Epidermal melanocyte (primary cell): ENCODE measurements at regions not wholly inside any gene's neighbourhood (a gene's known extent, or its start where the extent isn't known, plus 50 kb on each side); places are given as distances from the start of the nearest gene placed in this dataset.
"Not testable (repeated sequence)": the region's sequence is repeated elsewhere in the genome, so short reads cannot be mapped to it uniquely, and the experiment has no call there.

Experiments used
- DNase-seq: peaks from one replicate; pipeline ENCODE4 v3.0.0; 2011; ENCODE audit warnings: low spot score; ENCODE audit not compliant: insufficient read length

DNA sequence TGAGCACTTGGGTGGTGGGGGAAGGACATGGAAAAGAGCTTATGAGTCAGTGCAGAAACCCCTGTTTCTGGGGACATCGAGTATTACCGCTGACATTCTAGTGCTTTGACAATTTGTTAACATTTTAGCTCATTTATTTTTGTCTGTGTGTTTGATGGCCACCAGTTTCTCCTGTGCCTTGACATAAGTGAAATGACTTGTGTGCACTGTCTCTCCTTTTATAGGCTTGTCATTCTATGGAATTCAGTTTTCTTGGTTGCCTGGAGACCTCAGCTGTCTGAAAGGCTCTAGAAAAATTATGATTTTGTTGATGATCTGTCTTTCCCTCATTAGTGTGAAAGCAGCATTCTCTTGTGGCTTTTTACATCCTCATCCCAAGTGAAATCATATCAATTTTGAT lies 190.0 kb upstream of the SMIM30 start:
- no peak for DNase-seq

DNA sequence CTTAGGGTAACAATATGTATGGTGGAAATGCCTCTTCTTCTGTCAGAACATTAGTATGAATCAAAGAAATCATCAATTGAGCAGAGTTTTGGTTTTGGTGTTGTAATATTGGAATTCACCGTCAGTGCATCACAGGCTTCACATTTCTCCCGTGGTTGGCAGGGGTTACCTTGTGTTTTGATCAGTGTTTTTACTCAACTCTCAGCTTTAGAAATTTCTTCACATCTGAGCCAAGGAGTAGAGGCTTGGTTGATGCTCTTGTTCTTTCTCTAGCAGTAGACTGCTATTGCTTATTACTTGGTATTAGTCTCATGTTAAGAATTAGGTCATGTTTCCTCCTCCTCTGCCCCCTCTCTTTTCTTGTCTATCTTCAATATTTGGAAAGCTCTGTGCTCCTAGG lies 188.8 kb upstream of the SMIM30 start:
- DNase-seq: no peak

DNA sequence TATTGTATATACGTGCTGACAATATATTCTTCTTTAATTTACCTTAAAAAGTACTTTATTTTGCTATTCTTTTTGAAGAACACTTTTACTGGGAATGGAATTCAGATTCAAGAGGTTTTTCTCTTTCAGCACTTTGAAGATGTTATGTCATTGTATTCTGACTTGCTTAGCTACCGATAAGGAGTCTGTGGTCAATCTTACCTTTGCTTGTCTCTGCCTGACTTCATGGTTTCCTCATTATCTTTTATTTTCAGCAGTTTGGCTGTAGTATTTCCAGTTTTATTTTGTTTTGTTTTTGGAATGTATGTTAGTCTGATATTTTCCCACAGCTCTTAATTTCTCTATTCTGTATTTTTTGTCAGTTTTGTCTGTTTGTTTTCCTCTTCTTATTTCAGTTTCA lies 187.9 kb upstream of the SMIM30 start:
- no peak for DNase-seq

DNA sequence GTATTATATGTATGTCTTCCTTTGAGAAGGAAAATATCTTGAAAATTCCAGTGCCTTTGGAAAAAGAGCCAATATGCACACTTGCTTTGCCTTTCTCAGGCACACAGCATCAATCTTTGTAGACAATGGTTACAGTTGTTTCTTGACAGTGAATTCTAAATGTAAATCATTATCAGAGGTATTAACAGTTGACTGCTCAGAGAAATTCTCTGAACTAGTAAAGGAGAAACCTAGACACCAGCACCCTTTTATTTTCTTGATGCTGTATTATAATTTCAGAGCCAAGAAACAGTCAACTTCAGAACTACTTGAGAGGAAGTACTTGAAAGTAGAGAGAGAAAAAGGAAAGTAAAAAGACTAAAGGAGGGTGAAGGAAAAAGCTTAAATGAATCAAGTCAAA lies 185.8 kb upstream of the SMIM30 start:
- DNase-seq: no peak

DNA sequence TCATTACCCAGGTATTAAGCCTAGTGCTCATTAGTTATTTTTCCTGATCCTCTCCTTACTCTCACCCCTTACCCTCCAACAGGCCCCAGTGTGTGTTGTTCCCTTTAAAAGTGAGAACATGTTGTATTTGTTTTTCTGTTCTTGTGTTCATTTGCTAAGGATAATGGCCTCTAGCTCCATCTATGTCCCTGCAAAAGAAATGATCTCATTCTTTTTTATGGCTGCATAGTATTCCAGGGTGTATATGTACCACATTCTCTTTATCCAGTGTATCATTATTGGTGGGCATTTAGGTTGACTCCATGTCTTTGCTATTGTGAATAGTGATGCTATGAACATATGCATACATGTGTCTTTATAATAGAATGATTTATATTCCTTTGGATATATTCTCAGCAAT lies 185.0 kb upstream of the SMIM30 start:
- DNase-seq: not testable (repeated sequence)

DNA sequence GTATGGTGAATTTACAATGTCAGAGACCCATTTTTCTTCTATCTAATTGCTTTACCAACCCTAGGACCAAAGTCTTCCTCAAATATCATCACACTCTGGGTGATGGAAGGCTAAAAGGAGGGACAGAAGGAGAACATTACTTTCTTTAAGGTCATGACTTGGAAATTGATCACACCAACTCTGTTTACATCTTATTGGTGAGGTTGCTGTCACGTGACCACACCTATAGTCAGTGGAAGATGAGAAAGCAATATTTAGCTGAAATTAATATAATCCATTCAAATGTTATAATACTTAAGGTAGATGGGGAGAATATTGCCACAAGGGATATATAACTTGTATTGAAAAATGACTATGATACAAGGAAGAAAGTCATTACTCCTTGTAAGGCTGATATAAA lies 183.6 kb upstream of the SMIM30 start:
- no peak for DNase-seq

DNA sequence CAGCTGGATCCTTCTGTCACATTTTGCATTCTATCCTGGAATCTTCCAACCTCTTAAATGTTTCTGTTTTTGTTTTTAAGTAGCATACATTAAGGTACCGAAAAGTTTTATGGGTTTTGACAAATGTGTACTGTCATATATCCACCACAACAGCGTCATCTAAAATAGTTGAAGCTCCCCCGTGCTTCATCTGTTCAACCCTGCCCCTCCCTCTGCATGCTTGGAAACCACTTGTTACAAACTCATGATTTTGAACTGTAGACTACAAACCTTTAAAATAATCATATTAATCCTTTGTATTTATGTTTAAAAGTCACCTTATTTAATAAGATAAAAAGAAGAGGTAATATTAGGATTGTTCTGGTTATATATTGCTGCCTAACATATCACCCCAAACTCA lies 182.8 kb upstream of the SMIM30 start:
- no peak for DNase-seq

DNA sequence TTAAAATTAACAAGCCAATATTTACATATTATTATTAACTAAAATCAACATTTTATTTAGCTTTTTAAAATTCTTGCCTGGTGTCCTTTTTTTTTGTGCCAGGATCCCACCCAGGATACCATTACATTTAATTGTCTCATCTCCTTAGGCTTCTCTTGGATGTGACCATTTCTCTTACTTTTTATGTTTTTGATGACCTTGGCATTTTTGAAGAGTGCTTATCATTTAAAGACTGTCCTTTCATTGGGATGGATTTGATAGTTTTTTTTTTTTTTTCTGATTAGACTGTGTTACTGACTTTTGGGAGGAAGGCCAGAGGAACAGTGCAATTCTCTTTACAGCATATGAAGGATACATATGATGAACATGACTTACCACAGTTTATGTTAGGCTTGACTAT lies 181.4 kb upstream of the SMIM30 start:
- no peak for DNase-seq

DNA sequence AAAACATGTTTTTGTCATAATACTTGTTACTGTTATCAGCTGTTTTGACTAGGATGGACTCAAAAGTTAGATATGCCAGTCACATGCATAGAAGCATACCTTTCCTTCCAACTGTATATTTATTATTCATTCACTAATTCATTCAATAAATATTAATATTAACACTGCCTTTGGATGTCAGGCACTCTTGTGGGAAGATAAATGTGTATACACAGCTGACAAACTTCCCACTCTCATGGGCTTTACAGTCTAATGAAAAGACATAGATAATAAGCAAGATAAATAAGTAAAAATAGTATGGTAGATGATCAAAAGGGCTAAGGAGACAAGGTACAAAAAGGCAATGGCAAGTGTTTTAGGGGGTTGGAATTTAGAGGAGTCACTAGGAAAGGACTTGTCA lies 180.1 kb upstream of the SMIM30 start:
- DNase-seq: no peak

DNA sequence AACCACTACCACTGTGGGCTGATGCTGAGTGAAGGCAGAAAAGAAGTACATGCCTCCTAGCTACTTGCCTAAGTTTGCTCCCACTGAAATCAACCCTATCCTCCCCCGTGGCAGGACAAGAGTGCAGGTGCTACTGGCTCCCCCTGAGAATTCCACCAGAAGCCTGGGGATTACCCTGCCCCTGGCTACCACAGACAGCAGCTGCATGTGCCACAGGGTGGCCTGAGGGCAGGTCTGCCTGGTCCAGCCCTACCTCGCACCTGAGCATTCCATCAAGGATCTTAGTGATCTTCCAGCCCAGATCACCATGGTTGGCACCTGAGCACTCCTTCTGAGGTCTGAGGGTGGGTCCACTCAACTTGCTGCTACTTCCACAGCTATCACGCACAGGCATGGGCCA lies 176.4 kb upstream of the SMIM30 start:
- DNase-seq: no peak

DNA sequence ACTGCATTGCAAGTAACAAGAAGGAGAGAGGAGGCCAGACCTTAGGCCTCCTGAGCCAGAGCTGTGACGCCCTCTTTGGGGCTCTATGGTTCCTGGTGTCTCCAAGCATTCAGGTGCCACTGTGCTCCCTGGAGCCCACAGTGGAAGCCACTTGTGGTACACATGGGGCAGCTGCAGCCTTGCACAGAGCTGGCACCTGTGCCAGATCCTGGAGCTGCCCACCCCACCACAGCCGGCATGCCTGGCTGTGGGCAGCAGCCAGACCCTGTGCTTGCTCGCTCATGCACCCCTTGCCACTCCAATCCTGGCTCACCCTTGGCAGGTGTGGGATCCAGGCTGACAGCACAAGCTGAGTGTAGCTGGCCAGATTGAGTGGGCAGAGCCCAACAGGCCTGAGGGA lies 173.8 kb upstream of the SMIM30 start:
- DNase-seq: no peak

DNA sequence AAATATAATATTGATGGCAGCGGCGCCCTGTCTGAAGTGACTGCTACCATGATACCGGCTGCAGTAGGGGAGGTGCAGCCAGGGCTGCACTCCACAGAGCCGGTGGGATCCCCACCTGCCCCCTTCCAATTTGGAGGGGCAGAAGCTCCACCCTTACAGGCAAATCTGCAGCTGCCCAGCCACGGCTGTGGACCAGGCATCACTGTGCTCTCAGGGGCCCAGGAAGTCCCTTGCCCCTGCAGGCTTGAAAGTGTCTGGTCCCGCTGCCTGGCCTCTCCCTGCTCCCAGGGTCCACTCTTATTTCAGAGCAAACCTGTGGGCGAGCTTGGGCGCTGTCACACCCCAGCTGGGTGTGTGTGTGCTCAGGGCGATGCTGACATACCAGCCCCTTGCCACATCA lies 172.7 kb upstream of the SMIM30 start:
- no peak for DNase-seq

DNA sequence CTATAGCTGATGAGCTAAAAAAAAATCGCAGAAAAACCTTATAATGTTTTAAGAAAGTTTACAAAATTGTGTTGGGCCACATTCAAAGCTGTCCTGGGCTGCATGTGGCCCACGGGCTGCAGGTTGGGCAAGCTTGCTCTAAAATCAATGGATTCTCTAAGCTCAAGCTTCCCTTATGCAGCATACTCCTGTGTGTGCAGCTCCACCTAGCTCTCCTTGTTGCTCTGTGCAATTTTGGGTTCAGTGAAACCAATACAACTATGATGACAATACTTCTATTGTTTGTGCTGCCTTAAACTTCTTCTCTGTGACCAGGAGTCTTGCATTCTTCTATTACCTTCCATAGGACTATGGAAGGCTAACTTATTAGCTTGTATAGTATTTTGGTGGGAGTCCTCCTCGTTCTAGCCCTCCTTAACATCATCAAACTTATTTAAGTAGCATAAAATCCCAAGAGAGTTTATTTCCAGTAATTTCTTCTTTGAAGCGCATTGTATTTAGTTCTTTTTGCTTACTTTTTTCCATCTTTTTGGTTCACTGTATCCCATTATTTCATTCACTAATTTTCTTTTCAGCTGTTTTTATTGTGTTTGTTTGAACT lies 170.9 kb upstream of the SMIM30 start:
- no peak for DNase-seq

DNA sequence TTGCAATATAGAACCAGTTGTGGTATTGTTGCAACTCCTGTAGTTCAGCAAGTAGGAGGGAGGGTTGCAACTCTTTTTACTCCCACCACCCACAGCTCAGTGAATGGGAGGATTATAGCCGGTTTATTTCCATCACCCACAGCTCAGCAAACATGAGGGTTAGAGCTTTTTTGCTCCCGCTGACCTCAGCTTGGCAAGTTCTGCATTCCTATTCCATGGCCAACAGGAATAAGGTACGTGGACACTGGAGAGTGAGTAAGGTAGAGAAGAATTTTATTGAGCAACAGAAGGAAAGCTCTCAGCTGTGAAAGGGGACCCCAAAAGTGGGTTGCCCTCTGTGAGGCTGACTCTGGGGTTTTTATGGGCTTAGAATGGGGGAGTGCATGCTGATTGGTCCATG lies 167.1 kb upstream of the SMIM30 start:
- DNase-seq: no peak

DNA sequence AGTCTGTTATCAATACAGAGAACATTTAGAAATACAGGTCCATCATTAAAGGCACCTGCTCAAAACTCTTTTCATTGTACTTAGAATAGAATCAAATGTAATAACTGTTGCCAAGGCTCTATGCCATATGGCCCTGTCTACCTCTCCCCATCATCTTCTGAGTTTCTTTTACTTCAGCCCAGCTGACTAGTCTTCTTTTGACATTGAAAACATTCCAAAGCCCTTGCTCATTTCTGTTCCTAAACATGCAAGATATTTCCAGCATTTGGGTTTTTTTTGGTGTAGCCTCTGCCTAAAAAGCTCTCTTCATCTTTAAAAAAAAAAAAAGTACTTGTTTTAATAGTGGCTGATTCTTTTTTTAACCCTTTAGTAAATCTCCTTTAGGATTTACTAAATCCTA lies 165.5 kb upstream of the SMIM30 start:
- no peak for DNase-seq

DNA sequence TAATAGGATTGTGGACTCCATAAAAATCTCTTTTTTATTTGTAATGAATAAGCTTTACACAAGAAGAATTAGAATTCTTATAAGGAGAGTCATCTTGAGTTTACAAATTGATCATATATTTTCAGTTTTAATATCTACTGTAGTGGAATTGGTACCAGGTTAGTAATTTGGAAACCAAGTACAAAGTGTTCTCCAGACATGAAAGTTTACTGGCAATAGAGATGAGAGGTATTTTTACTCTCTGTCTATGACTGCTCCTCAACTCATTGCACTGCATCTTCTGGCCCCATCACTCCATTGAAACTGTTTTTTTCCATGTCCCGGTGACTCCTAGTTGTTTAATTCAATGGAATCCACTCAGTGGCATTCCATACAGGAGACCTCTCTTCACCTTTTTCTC lies 164.5 kb upstream of the SMIM30 start:
- no peak for DNase-seq

DNA sequence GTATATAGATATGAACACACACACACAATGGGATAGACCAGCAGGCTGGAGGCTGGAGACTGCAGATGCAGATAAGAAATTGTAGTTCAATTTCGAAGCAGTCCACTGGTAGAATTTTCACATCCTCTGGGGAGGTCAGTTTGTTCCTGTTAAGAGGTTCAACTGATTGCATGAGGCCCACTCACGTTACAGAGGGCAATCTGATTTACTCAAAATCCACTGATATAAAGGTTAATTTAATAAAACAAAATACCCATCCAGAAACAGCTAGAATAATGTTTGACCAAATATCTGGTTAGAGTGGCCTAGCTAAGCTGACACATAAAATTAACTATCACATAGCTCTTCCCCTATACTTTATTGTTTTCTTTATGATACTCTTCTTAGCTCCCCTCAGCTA lies 162.9 kb upstream of the SMIM30 start:
- DNase-seq: no peak

DNA sequence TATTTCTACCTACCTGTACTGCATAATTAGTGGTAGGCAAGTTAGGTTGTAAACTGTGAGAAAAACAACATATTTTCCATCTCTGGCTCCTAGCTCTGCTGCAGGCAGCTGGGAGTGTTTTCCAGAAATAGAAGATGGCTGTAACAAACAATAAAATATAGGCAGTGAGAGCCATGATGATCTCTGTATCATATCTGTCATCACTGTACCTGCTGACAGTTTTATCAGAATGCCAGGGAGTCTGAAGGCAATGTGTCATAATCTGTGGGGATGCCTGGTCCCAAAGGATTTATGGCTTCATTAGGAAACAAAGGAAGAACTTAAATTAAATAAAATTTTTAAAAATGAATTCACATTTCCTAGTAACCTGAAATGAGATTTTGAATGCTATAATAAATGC lies 160.9 kb upstream of the SMIM30 start:
- DNase-seq: no peak

DNA sequence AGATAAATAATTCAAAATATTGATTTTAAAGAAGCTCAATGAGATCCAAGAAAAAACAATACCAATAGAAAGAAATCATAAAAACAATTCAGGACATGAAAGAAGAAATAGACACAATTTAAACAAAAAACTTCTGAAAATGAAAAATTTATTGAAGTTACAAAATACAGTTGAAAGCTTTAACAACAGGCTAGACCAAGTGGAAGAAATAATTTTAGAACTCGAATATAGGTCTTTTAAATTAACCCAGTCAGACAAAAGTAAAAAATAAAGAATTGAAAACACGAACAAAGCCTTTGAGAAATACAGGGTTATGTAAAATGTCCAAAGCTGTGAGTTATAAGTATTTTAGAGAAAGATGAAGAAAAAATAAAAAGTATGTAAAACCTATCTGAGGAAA lies 152.4 kb upstream of the SMIM30 start:
- DNase-seq: no peak

DNA sequence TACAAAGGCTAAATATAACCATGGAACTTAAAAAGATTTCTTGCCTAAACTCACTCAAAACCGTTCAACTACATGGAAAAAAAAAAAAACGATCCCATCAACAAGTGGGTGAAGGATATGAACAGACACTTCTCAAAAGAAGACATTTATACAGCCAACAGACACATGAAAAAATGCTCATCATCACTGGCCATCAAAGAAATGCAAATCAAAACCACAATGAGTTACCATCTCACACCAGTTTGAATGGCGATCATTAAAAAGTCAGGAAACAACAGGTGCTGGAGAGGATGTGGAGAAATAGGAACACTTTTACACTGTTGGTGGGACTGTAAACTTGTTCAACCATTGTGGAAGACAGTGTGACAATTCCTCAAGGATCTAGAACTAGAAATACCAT lies 151.2 kb upstream of the SMIM30 start:
- not testable (repeated sequence) for DNase-seq

DNA sequence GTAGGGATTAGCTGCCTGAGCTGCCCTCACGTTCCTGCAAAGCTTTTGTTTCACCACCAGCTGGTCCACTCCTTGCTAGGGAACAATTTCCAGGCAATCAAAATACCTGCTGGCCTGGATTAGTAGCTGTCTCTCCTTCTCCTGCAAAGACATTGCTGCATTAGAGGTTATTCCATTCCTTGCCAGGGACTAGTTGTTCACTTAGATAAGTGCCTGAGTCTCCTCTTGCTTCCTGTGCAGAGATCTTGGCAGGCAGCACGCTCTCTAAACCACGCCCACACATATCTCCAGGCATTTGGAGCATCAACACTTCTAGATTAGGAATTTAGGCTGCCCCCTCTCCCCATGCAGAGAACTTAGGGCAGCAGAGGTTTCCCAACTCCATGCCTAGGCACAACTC lies 150.4 kb upstream of the SMIM30 start:
- no peak for DNase-seq

DNA sequence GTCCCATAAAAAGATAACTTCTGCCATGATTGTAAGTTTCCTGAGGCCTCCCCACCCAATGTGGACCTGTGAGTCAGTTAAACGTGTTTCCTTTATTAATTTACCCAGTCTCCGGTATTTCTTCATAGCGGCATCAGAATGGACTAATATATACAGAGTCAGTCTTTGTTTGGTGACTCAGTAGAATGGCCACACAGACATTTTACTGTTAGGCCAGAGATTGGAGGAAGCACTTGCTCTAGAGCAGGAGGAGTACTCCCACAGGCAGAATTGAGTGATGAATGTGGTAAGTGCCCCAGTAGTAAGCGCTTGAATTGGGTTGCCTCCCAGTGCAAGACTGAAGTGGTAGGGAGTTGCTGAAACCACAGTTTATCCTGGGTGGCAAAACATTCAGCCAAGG lies 149.5 kb upstream of the SMIM30 start:
- DNase-seq: no peak

DNA sequence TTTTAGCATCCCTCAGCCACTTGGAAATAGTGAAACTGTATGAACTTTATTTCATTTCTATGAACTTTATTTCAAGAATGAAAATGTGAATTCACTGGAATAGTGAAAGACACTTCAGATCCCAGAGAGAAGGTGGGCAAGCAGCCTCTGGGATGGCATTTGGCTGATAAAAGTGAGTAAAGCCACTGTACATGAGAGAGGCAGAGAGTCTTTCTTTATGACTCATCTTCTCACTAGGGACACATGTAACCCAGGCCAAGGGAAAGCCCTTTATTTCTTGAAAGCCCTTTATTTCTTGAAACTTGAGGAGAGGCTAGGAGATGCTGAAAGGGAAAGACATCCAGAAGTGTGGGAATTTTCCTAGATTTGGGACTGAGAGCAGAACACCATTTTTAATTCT lies 148.9 kb upstream of the SMIM30 start:
- DNase-seq: no peak

DNA sequence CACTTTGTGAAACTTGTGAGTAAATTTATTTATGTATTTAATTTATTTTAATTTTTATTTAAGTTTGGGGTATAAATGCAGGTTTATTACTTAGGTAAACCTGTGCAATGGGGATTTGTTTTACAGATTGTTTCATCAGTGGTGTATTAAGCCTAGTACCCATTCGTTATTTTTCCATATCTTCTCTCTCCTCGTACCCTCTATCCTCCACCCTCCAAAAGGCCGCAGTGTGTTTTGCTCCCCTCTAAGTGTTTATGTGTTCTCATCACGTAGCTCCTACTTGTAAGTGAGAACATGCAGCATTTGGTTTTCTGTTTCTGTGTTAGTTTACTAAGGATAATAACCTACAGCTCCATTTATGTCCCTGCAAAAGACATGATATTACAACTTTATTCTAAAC lies 145.4 kb upstream of the SMIM30 start:
- DNase-seq: no peak
